Fibroblast of peridontal ligament (primary cell): ENCODE measurements at regions not wholly inside any gene's neighbourhood (a gene's known extent, or its start where the extent isn't known, plus 50 kb on each side); places are given as distances from the start of the nearest gene placed in this dataset.
"Not testable (repeated sequence)": the region's sequence is repeated elsewhere in the genome, so short reads cannot be mapped to it uniquely, and the experiment has no call there.

Experiments used
- DNase-seq: peaks from one replicate; pipeline ENCODE4 v3.0.0-alpha.2; 2010; ENCODE audit errors: extremely low read depth

GRCh38 chr1:148386031-148386398 lies 97.1 kb downstream of the PPIAL4G start:
- not testable (repeated sequence) for DNase-seq

GRCh38 chr1:148385371-148386030 lies 97.6 kb downstream of the PPIAL4G start:
- no peak for DNase-seq

DNA sequence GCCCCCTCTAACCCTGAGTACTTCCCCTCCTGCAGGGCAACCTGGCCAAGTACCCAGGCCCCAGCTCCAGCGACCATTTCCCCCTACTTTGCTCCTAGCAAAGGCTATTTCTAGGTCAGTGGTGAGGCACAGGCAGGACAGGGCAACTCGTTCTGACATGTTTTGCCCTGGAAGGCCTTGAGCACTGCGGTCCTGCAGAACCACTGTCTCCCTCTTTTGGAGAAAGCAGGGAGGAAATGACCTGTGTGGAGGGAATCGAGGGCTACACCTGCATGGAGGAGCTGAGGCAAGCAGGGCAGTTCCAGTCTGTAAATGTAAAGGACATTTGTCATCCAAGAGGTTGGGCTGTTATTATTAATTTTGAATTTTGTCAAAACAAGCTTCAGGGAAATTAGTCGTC lies 99.1 kb downstream of the PPIAL4G start:
- DNase-seq, result no peak

DNA sequence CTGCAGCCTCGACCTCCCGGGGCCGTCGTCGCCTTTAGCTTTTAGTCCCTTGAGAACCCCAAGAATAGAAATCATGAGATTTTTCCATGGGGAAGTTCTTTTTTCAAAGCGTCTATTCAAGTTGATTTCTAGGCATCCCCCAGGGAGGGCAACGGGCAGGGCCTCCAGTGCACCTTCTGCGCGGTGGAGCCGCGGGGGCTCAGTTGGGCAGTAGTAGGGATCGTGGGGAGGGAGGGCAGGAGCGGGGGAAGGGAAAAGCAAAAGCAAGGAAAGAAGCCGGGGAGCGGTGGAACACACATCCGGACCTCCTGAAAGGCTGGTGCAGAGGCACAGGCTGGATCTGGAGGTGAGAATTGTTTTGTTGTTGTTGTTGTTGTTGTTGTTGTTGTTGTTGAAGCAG lies 103.4 kb downstream of the PPIAL4G start:
- no peak for DNase-seq

GRCh38 chr1:148379170-148379500 lies 104.0 kb downstream of the PPIAL4G start:
- no peak for DNase-seq

- DNase-seq, result not testable (repeated sequence)
Measured at GRCh38 chr1:148377992-148378391, 105.1 kb downstream of the PPIAL4G start.

DNA sequence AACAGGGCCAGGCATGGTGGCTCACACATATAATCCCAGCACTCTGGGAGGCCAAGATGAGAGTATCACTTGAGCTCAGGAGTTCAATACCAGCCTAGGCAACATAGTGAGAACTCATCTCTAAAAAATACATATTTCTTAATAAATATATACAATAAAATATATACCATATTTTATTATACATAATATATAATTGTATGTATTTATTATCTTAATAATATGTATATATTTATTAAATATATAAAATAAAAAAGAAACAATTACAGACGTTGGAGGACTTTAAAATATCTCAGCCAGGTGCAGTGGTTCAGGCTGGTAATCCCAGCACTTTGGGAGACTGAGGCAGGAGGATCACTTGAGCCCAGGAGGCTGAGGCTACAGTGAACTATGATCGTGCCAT lies 106.1 kb downstream of the PPIAL4G start:
- DNase-seq, result not testable (repeated sequence)

- DNase-seq, result no peak
Measured at GRCh38 chr1:148374101-148374500, 109.0 kb downstream of the PPIAL4G start.

GRCh38 chr1:148373192-148373925 lies 109.7 kb downstream of the PPIAL4G start:
- DNase-seq, result no peak

DNA sequence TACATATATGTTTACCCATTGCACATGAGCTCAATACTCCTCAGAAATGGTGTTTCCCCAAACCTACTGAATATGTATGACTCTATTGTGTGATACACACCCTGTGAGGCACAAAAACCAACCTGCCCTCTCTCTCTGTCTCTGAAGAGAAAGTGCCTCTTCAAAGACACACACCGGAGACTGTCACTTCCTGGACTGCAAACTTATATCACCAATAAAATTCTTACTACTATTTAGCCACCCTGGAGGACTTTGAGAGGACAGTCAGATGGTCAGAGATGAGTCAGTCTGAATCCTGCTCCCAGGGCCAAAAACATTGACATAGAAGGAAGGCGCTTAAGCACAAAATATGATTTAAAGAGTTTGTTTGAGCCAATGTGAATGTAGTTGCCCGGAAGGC lies 110.4 kb downstream of the PPIAL4G start:
- DNase-seq, result peak; percentile 25

- peak; percentile 40 for DNase-seq
Measured at GRCh38 chr1:148372051-148372726, 110.9 kb downstream of the PPIAL4G start.

DNA sequence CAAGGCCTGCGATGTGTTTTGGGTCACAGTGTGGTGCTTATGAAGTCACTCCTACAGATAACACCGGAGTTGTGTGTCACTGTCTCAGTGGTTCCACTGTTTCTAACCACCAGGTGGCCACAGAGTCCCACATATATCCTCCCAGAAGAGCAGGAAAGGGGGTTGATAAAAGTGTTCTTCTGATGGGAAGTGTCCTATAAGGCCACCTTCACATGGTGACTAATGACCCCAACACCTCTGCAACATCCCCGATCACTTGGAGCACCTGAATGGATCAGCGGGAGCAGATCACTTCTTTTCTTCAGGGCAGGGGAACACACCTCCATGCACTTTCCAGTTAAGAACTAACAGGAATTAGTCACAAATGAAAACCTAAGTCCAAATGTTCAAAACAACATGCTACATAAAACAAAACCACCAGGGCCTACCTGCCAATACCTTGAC lies 111.5 kb downstream of the PPIAL4G start:
- peak; percentile 78 for DNase-seq

DNA sequence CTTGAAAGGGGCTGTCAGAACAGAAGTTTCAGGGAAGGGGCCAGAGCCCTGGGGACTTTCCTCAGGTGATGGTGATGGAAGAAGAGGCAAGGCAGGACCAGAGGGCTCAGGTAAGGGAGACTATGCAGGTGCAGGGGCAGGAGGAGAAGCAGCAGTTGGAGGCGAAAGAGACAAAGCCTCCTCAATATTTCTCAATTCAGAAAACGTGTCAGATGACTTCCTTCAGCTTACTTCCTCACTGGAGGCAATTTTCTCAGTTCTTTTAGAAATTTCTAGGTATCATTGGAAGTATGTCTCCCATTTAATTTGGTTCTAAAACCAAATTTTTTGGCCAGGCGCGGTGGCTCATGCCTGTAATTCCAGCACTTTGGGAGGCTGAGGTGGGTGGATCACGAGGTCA lies 112.4 kb downstream of the PPIAL4G start:
- not testable (repeated sequence) for DNase-seq

GRCh38 chr1:148367596-148367995 lies 115.5 kb downstream of the PPIAL4G start:
- DNase-seq, result no peak

DNA sequence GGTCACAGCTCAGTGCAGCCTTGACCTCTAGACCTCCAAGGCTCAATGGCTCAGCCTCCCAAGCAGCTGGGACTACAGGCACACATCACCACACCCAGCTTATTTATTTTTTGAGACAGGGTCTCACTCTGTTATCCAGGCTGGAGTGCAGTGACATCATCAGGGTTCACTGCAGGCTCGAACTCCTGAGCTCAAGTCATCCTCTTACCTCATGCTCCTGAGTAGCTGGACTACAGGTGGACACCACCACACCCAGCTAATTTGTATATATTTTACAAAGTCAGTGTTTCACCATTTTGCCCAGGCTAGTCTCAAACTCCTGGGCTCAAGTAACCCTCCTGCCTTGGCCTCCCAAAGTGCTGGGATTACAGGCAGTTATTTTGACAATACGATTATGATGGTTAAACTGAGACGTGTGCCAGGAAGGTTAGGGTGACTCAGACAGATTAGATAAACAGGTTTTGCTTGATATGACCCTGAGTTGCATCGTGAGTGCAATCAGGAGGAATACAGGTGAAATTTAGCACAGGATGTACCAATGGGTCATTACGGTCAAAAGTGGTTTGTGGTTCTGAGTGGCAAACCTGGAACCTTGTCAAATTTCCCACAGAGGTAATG lies 116.9 kb downstream of the PPIAL4G start:
- not testable (repeated sequence) for DNase-seq

GRCh38 chr1:148365151-148365550 lies 118.0 kb downstream of the PPIAL4G start:
- DNase-seq, result not testable (repeated sequence)

DNA sequence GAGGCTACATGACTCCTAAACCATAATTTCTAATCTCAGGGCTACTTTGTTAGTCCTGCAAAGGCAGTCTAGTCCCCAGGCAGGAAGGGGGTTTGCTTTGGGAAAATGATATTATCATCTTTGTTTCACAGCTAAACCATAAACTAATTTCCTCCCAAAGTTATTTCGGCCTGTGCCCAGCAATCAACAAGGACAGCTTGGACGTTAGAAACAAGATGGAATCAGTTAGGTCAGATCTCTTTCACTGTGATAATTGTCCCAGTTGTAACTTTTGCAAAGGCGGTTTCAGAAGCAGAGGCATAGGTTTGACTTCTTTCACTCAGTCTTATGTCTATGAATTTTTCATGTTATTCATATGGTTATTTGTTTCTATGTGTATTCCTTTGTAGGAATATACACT lies 119.1 kb downstream of the PPIAL4G start:
- DNase-seq, result not testable (repeated sequence)

GRCh38 chr1:148363439-148363810 lies 119.7 kb downstream of the PPIAL4G start:
- DNase-seq, result no peak

DNA sequence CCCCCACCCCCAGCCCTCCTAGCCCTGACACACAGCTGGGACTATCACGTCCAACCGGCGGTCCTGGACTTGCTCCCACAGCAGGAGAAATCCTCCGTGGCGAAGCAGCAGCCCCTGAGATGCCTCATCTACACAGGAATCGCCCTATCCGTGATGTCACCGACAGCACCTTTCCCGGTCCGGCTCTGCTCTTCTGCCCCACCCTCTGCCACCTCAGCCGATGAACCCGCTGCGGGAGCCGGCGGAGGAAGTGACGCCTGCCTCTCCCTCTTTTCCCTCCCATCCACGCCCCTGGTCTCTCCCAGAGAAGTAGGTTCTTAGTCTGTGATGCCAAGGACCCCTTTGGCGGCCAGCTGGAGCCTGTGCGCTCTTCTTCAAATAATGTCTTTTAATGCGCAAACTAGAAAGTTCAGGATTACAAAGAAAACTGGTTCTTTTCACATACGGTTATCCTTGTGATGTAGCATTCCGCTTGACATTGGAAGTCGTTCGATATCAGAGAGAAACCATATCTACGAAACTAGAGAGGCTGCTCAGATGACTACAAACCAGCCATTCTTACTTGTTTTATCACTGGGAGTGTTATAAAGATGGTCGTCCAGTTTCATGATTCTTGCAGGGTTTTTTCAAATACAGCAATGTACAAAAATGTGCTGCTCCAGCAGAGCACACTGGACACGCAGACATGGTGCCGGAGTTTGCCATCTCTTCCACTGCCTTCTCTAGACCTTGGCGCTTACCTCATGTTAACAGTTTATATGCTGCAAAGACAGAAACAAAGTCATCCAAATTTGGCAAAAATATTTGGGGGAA lies 120.3 kb downstream of the PPIAL4G start:
- DNase-seq, result no peak

DNA sequence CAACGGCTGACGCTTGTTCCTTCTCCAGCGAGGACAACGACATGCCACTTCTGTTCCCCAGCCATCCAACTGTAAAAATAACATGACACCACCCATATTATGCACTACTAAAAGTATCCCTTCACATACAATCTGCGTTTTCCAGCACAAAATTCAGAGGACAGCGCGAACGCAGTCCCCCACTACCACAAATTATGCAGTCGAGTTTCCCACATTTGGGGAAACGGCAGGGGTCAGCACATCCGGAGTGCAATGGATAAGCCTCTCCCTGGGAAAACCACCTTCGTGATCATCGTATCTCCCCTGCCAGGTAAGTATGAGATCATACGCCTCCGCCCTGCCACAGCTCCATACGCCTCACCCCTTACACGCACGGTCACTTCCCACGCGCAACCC lies 120.9 kb downstream of the PPIAL4G start:
- DNase-seq, result no peak

DNA sequence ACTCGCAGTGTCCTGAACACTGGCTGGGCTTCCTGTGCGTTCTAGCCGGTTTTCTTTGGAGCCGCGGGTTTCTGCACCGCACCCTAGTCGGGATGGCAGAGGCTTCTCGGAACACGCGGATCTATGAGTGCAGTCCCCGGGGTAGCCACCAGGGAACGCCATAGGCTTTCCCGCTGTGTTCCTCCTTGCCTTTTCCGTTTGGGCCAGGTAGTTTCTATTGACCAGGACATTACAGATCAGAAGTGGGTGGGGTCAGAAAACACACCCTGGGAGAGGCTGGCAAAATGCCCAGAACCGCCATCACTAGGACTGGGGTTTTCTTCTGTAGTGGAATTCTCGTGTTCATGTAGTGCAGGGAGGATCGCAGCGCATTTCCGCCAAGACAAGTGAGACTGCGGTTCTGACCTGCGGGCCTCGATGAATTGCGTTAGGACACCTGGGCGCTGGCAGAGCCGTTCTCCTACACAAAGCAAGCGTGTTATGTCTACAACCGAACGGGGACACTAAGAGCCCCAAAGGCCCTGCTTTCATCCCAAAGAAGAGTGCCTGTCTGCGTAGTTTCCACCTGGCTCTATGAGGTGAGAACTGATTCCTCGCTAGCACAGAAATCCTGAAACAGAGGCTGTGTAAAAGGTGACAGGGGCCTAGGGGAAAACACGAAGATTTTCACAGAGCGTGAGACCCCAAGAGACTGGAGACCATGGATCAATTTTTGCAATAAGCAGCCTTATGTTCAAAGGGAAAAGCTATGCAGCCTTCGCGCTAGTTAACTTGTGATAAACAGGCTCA lies 121.5 kb downstream of the PPIAL4G start:
- DNase-seq, result not testable (repeated sequence)
